Keratinocyte (primary cell): ENCODE measurements at regions not wholly inside any gene's neighbourhood (a gene's known extent, or its start where the extent isn't known, plus 50 kb on each side); places are given as distances from the start of the nearest gene placed in this dataset.

Experiments
- CTCF ChIP-seq, 3 experiments: IDR thresholded peaks in 1 of 3; conservative IDR thresholded peaks in 1 of 3; optimal IDR thresholded peaks in 1 of 3; 2 replicates in 2 of 3; 3 replicates in 1 of 3; pipeline versions ENCODE3 to v1.5.1; 2011; ENCODE audit warnings: low read length in 3 of 3, mild to moderate bottlenecking in 3 of 3, moderate library complexity in 2 of 3, control low read depth in 1 of 3, inconsistent platforms in 1 of 3; ENCODE audit not compliant: insufficient read depth in 2 of 3; ENCODE audit errors: extremely low read depth in 1 of 3
- EZH2 ChIP-seq: IDR thresholded peaks from one replicate; pipeline ENCODE4 v1.6.1; 2012; ENCODE audit warnings: inconsistent platforms, mild to moderate bottlenecking, low read length, moderate library complexity

- TF ChIP-seq CTCF (optimal IDR thresholded peaks at IDR 0.05 in 1 of 3, IDR thresholded peaks at IDR 0.05 in 1 of 3, conservative IDR thresholded peaks at IDR 0.05 in 1 of 3; ENCODE audit: extremely low read depth in 1 of 3, insufficient read depth in 2 of 3, low read length in 3 of 3) (no peak), EZH2 (no peak)
Observed at GRCh38 chr7:49094866-49095265, 170.5 kb downstream of the CDC14C start.
